Liver (tissue), 8 donors: ENCODE measurements at regions not wholly inside any gene's neighbourhood (a gene's known extent, or its start where the extent isn't known, plus 50 kb on each side); places are given as distances from the start of the nearest gene placed in this dataset.

ENCODE experiments used
- DNase-seq: peaks from one replicate; pipeline ENCODE4 v3.0.0-alpha.2; 2017; ENCODE audit warnings: low spot score
- H3K27ac ChIP-seq, 2 donors: one replicate each; pipeline ENCODE4 v1.7.0; 2013; ENCODE audit warnings: inconsistent platforms in 2 of 2, low read length in 2 of 2, control low read depth in 1 of 2, low read depth in 1 of 2, mild to moderate bottlenecking in 1 of 2
- H3K27me3 ChIP-seq, 4 donors: one replicate each; pipeline versions ENCODE4 v1.6.1 to v1.7.0; 2013; ENCODE audit warnings: low read length in 3 of 4, inconsistent platforms in 1 of 4, mild to moderate bottlenecking in 1 of 4, moderate library complexity in 1 of 4; ENCODE audit not compliant: control insufficient read depth in 4 of 4, insufficient read depth in 4 of 4
- H3K36me3 ChIP-seq, 4 donors: one replicate each; pipeline versions ENCODE4 v1.6.1 to v1.7.0; 2013; ENCODE audit warnings: low read length in 3 of 4, mild to moderate bottlenecking in 3 of 4, low read depth in 1 of 4, moderate library complexity in 1 of 4; ENCODE audit not compliant: control insufficient read depth in 4 of 4, insufficient read depth in 3 of 4
- H3K4me1 ChIP-seq, 4 donors: one replicate each; pipeline versions ENCODE4 v1.6.1 to v1.7.0; 2013; ENCODE audit warnings: low read length in 3 of 4, mild to moderate bottlenecking in 3 of 4, moderate library complexity in 1 of 4; ENCODE audit not compliant: control insufficient read depth in 4 of 4, insufficient read depth in 4 of 4
- H3K4me3 ChIP-seq, 3 donors: one replicate each; pipeline versions ENCODE4 v1.6.1 to v1.7.0; 2013; ENCODE audit warnings: low read length in 3 of 3, control low read depth in 1 of 3, low read depth in 1 of 3, mild to moderate bottlenecking in 1 of 3
- H3K9ac ChIP-seq, 2 donors: one replicate each; pipeline ENCODE4 v1.7.0; 2013; ENCODE audit warnings: low read length in 2 of 2, mild to moderate bottlenecking in 2 of 2, moderate library complexity in 2 of 2, control low read depth in 1 of 2, low read depth in 1 of 2
- H3K9me3 ChIP-seq, 4 donors: one replicate each; pipeline versions ENCODE4 v1.6.1 to v1.7.0; 2013; ENCODE audit warnings: low read length in 3 of 4; ENCODE audit not compliant: control insufficient read depth in 4 of 4
- ATF3 ChIP-seq: IDR thresholded peaks from 2 replicates; pipeline ENCODE4 v1.6.1; 2016; ENCODE audit warnings: antibody characterized with exemption
- EGR1 ChIP-seq, 2 donors: IDR thresholded peaks; 2 replicates each; pipeline ENCODE4 v1.6.1; 2016 to 2018; ENCODE audit warnings: antibody characterized with exemption in 2 of 2, low read depth in 2 of 2
- FOXA1 ChIP-seq: IDR thresholded peaks from 2 replicates; pipeline ENCODE4 v1.6.1; 2016; ENCODE audit warnings: antibody characterized with exemption
- GABPA ChIP-seq, 2 donors: IDR thresholded peaks in 1 of 2; conservative IDR thresholded peaks in 1 of 2; 2 replicates each; pipeline ENCODE4 v1.6.1; 2016; ENCODE audit warnings: antibody characterized with exemption in 2 of 2, mild to moderate bottlenecking in 1 of 2, moderate library complexity in 1 of 2
- HNF4A ChIP-seq, 2 donors: conservative IDR thresholded peaks; 2 replicates each; pipeline ENCODE4 v1.6.1; 2016; ENCODE audit warnings: antibody characterized with exemption in 2 of 2, mild to moderate bottlenecking in 2 of 2
- HNF4G ChIP-seq: IDR thresholded peaks from 2 replicates; pipeline ENCODE4 v1.6.1; 2016; ENCODE audit warnings: antibody characterized with exemption
- JUND ChIP-seq, 2 donors: IDR thresholded peaks; 2 replicates each; pipeline ENCODE4 v1.6.1; 2016; ENCODE audit warnings: antibody characterized with exemption in 2 of 2
- NR2F2 ChIP-seq: IDR thresholded peaks from 2 replicates; pipeline ENCODE4 v1.6.1; 2016; ENCODE audit warnings: antibody characterized with exemption
- RAD21 ChIP-seq, 2 donors: IDR thresholded peaks; 2 replicates each; pipeline ENCODE4 v1.6.1; 2016; ENCODE audit warnings: antibody characterized with exemption in 2 of 2, mild to moderate bottlenecking in 2 of 2
- RXRA ChIP-seq, 2 donors: IDR thresholded peaks; 2 replicates each; pipeline ENCODE4 v1.6.1; 2017 to 2018; ENCODE audit warnings: antibody characterized with exemption in 2 of 2, mild to moderate bottlenecking in 1 of 2
- SP1 ChIP-seq: IDR thresholded peaks from 2 replicates; pipeline ENCODE4 v1.6.1; 2018; ENCODE audit warnings: antibody characterized with exemption, mild to moderate bottlenecking
- TAF1 ChIP-seq: conservative IDR thresholded peaks from 2 replicates; pipeline ENCODE4 v1.6.1; 2016; ENCODE audit warnings: antibody characterized with exemption, mild to moderate bottlenecking
- YY1 ChIP-seq: IDR thresholded peaks from 2 replicates; pipeline ENCODE4 v1.6.1; 2016; ENCODE audit warnings: antibody characterized with exemption, mild to moderate bottlenecking
- ZBTB33 ChIP-seq: IDR thresholded peaks from 2 replicates; pipeline ENCODE4 v1.6.1; 2016; ENCODE audit warnings: antibody characterized with exemption
- WGBS: extraction: QIAGEN DNeasy Blood & Tissue Kit; methylation state at CpG from one replicate; pipeline ENCODE4 v1.1.7; 2013; 5-methylcytosine and 5-hydroxymethylcytosine counted together
- TF ChIP-seq, protein P1 (sequence below): IDR thresholded peaks from 2 replicates; pipeline ENCODE4 v1.6.1; 2016; ENCODE audit warnings: antibody characterized with exemption
- TF ChIP-seq, protein P2 (sequence below): fragments of 150-350 bp; IDR thresholded peaks from 2 replicates; pipeline ENCODE4 v1.5.1; 2017; ENCODE audit warnings: improper control_type of control experiment, low read depth, low read length; ENCODE audit not compliant: missing input control
- TF ChIP-seq, protein P3 (sequence below): IDR thresholded peaks from 2 replicates; pipeline ENCODE4 v1.6.1; 2016; ENCODE audit warnings: antibody characterized with exemption, mild to moderate bottlenecking
- donor health status: healthy.
- donor health status: healthy.
- donor health status: healthy.
- donor health status: healthy.
- donor health status: healthy.

DNA sequence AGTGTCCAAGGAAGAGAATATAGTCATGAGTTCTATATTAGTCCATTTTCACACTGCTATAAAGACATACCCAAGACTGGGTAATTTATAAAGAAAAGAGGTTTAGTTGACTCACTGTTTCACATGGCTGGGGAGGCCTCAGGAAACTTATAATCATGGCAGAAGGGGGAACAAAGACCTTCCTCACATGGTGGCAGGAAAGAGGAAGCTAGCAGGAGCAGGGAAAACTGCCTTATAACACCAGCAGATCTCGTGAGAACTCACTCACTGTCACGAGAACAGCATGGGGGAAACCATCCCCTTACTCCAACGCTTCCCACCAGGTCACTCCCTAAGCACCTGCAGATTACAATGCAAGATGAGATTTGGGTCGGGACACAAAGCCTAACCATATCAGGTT lies 139.0 kb upstream of the ZNF438 start:
- peaks cover 4 to 18% (median 6%) of the 10 kb centered on the region in 4 donors for H3K9me3 ChIP-seq
- H3K27ac ChIP-seq = no peak overlapping the region
- H3K4me1 ChIP-seq = no peaks in the 10 kb centered on the region
- TF ChIP-seq RAD21 (IDR thresholded peaks at IDR 0.05) (no peak), TAF1 (no peak), RXRA (IDR thresholded peaks at IDR 0.05) (no peak), NR2F2 (no peak), ZBTB33 (no peak), HNF4G (no peak), ATF3 (no peak), SP1 (no peak), HNF4A (conservative IDR thresholded peaks at IDR 0.05) (no peak), EGR1 (IDR thresholded peaks at IDR 0.05; ENCODE audit: low read depth in 2 of 2) (no peak), YY1 (no peak), JUND (IDR thresholded peaks at IDR 0.05) (no peak), GABPA (IDR thresholded peaks at IDR 0.05 in 1 of 2, conservative IDR thresholded peaks at IDR 0.05 in 1 of 2) (no peak), FOXA1 (no peak)
- TF ChIP-seq, protein P1, sequence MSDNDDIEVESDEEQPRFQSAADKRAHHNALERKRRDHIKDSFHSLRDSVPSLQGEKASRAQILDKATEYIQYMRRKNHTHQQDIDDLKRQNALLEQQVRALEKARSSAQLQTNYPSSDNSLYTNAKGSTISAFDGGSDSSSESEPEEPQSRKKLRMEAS = no peak
- TF ChIP-seq, protein P2, sequence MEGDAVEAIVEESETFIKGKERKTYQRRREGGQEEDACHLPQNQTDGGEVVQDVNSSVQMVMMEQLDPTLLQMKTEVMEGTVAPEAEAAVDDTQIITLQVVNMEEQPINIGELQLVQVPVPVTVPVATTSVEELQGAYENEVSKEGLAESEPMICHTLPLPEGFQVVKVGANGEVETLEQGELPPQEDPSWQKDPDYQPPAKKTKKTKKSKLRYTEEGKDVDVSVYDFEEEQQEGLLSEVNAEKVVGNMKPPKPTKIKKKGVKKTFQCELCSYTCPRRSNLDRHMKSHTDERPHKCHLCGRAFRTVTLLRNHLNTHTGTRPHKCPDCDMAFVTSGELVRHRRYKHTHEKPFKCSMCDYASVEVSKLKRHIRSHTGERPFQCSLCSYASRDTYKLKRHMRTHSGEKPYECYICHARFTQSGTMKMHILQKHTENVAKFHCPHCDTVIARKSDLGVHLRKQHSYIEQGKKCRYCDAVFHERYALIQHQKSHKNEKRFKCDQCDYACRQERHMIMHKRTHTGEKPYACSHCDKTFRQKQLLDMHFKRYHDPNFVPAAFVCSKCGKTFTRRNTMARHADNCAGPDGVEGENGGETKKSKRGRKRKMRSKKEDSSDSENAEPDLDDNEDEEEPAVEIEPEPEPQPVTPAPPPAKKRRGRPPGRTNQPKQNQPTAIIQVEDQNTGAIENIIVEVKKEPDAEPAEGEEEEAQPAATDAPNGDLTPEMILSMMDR = no peak
- TF ChIP-seq, protein P3, sequence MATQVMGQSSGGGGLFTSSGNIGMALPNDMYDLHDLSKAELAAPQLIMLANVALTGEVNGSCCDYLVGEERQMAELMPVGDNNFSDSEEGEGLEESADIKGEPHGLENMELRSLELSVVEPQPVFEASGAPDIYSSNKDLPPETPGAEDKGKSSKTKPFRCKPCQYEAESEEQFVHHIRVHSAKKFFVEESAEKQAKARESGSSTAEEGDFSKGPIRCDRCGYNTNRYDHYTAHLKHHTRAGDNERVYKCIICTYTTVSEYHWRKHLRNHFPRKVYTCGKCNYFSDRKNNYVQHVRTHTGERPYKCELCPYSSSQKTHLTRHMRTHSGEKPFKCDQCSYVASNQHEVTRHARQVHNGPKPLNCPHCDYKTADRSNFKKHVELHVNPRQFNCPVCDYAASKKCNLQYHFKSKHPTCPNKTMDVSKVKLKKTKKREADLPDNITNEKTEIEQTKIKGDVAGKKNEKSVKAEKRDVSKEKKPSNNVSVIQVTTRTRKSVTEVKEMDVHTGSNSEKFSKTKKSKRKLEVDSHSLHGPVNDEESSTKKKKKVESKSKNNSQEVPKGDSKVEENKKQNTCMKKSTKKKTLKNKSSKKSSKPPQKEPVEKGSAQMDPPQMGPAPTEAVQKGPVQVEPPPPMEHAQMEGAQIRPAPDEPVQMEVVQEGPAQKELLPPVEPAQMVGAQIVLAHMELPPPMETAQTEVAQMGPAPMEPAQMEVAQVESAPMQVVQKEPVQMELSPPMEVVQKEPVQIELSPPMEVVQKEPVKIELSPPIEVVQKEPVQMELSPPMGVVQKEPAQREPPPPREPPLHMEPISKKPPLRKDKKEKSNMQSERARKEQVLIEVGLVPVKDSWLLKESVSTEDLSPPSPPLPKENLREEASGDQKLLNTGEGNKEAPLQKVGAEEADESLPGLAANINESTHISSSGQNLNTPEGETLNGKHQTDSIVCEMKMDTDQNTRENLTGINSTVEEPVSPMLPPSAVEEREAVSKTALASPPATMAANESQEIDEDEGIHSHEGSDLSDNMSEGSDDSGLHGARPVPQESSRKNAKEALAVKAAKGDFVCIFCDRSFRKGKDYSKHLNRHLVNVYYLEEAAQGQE = no peak
- H3K36me3 ChIP-seq = no peaks in the 10 kb centered on the region
- DNase-seq = no peak
- 82% methylated on average over 4 of the region's 4 CpGs for WGBS
- H3K9ac ChIP-seq = no peak overlapping the region
- no peaks in the 10 kb centered on the region for H3K27me3 ChIP-seq
- no peak overlapping the region for H3K4me3 ChIP-seq
